CD14-positive monocyte (primary cell): ENCODE measurements at regions not wholly inside any gene's neighbourhood (a gene's known extent, or its start where the extent isn't known, plus 50 kb on each side); places are given as distances from the start of the nearest gene placed in this dataset.

Experiments used
- DNase-seq, 3 donors: peaks; one replicate each; pipeline ENCODE4 v3.0.0-alpha.2; 2011 to 2022
- H2AFZ ChIP-seq: 2 replicates; pipeline ENCODE4 v1.6.0; 2012; ENCODE audit warnings: mild to moderate bottlenecking, low read depth, low read length, inconsistent platforms; ENCODE audit not compliant: insufficient read depth, poor library complexity, severe bottlenecking
- H3K27ac ChIP-seq, 2 donors: 1 replicate in 1 of 2; 2 replicates in 1 of 2; pipeline ENCODE4 v1.5.1; 2012 to 2013; ENCODE audit warnings: low read length in 2 of 2, control low read depth in 1 of 2, inconsistent platforms in 1 of 2, low read depth in 1 of 2, mild to moderate bottlenecking in 1 of 2
- H3K27me3 ChIP-seq, 2 donors: one replicate each; pipeline versions ENCODE4 v1.6.0 to v1.6.1; 2011 to 2013; ENCODE audit warnings: low read length in 2 of 2; ENCODE audit not compliant: control insufficient read depth in 2 of 2, insufficient read depth in 2 of 2
- H3K36me3 ChIP-seq, 2 donors: replicated peaks in 1 of 2; 1 replicate in 1 of 2; 2 replicates in 1 of 2; pipeline versions ENCODE4 v1.5.1 to v1.6.1; 2012 to 2013; ENCODE audit warnings: low read length in 2 of 2, control low read depth in 1 of 2, inconsistent platforms in 1 of 2, mild to moderate bottlenecking in 1 of 2; ENCODE audit not compliant: insufficient read depth in 2 of 2, control insufficient read depth in 1 of 2
- H3K4me1 ChIP-seq, 2 donors: 1 replicate in 1 of 2; 2 replicates in 1 of 2; pipeline versions ENCODE4 v1.5.1 to v1.6.1; 2012 to 2013; ENCODE audit warnings: low read length in 2 of 2, control low read depth in 1 of 2, inconsistent platforms in 1 of 2, mild to moderate bottlenecking in 1 of 2, moderate library complexity in 1 of 2; ENCODE audit not compliant: insufficient read depth in 2 of 2, control insufficient read depth in 1 of 2
- H3K4me2 ChIP-seq: replicated peaks from 2 replicates; pipeline ENCODE3; 2012; ENCODE audit warnings: low read length, moderate library complexity, mild to moderate bottlenecking; ENCODE audit not compliant: poor library complexity, severe bottlenecking; ENCODE audit errors: extremely low read depth
- H3K4me3 ChIP-seq, 3 experiments: fragments of 200-600 bp in 1 of 3; sonication (generic) in 1 of 3; replicated peaks in 1 of 3; 1 replicate in 2 of 3; 2 replicates in 1 of 3; pipeline ENCODE4 v1.5.1; 2011 to 2013; ENCODE audit warnings: low read length in 3 of 3, mild to moderate bottlenecking in 3 of 3, control low read depth in 2 of 3, low read depth in 2 of 3, inconsistent platforms in 1 of 3, moderate library complexity in 1 of 3
- H3K79me2 ChIP-seq: 2 replicates; pipeline ENCODE4 v1.6.0; 2012; ENCODE audit warnings: mild to moderate bottlenecking, control low read depth, inconsistent platforms, low read length, moderate library complexity; ENCODE audit not compliant: insufficient read depth
- H3K9ac ChIP-seq: 2 replicates; pipeline ENCODE4 v1.6.0; 2017; ENCODE audit warnings: low read length, mild to moderate bottlenecking; ENCODE audit not compliant: insufficient read depth, poor library complexity, severe bottlenecking
- H3K9me3 ChIP-seq, 2 donors: replicated peaks in 1 of 2; 1 replicate in 1 of 2; 2 replicates in 1 of 2; pipeline versions ENCODE4 v1.5.1 to v1.6.1; 2012 to 2013; ENCODE audit warnings: low read length in 2 of 2, control low read depth in 1 of 2; ENCODE audit not compliant: control insufficient read depth in 1 of 2, insufficient read depth in 1 of 2
- H4K20me1 ChIP-seq: 2 replicates; pipeline ENCODE4 v1.6.0; 2012; ENCODE audit warnings: mild to moderate bottlenecking, low read length, control low read depth, moderate library complexity; ENCODE audit not compliant: insufficient read depth
- H3K27ac Mint-ChIP-seq, 7 donors: one replicate each; pipeline ENCODE4 v1.8.0; 2020; ENCODE audit warnings: mild to moderate bottlenecking in 7 of 7, mixed read lengths in 7 of 7, moderate library complexity in 6 of 7, inconsistent platforms in 2 of 7
- H3K27me3 Mint-ChIP-seq, 3 donors: one replicate each; pipeline ENCODE4 v1.8.0; 2021 to 2022; ENCODE audit warnings: low read depth in 3 of 3, mild to moderate bottlenecking in 3 of 3, mixed read lengths in 3 of 3, moderate library complexity in 3 of 3, inconsistent platforms in 1 of 3
- H3K36me3 Mint-ChIP-seq, 2 donors: one replicate each; pipeline ENCODE4 v1.8.0; 2020; ENCODE audit warnings: mixed read lengths in 2 of 2, inconsistent platforms in 1 of 2, mild to moderate bottlenecking in 1 of 2
- H3K4me1 Mint-ChIP-seq: one replicate; pipeline ENCODE4 v1.8.0; 2020; ENCODE audit warnings: mild to moderate bottlenecking, mixed read lengths
- H3K4me3 Mint-ChIP-seq, 2 donors: one replicate each; pipeline ENCODE4 v1.8.0; 2020; ENCODE audit warnings: mild to moderate bottlenecking in 2 of 2, mixed read lengths in 2 of 2, moderate library complexity in 1 of 2
- H3K9me3 Mint-ChIP-seq, 7 donors: one replicate each; pipeline ENCODE4 v1.8.0; 2020 to 2022; ENCODE audit warnings: mixed read lengths in 7 of 7, mild to moderate bottlenecking in 6 of 7, moderate library complexity in 6 of 7, inconsistent platforms in 2 of 7
- WGBS: methylation state at CpG from one replicate; pipeline ENCODE4 v1.1.5; 2013; ENCODE audit warnings: missing lambda C conversion rate; ENCODE audit not compliant: insufficient coverage; 5-methylcytosine and 5-hydroxymethylcytosine counted together
- intact Hi-C, 2 donors: fragments of 100-400 bp; cut with micrococcal nuclease; formaldehyde crosslinking; loops; one replicate each; pipeline versions ENCODE4 v1.15.0 to v1.15.1; 2023
- TF ChIP-seq, protein P1 (sequence below): fragments of 200-600 bp; IDR thresholded peaks from one replicate; pipeline ENCODE4 v1.8.0; 2022; ENCODE audit warnings: antibody characterized with exemption, mild to moderate bottlenecking

DNA sequence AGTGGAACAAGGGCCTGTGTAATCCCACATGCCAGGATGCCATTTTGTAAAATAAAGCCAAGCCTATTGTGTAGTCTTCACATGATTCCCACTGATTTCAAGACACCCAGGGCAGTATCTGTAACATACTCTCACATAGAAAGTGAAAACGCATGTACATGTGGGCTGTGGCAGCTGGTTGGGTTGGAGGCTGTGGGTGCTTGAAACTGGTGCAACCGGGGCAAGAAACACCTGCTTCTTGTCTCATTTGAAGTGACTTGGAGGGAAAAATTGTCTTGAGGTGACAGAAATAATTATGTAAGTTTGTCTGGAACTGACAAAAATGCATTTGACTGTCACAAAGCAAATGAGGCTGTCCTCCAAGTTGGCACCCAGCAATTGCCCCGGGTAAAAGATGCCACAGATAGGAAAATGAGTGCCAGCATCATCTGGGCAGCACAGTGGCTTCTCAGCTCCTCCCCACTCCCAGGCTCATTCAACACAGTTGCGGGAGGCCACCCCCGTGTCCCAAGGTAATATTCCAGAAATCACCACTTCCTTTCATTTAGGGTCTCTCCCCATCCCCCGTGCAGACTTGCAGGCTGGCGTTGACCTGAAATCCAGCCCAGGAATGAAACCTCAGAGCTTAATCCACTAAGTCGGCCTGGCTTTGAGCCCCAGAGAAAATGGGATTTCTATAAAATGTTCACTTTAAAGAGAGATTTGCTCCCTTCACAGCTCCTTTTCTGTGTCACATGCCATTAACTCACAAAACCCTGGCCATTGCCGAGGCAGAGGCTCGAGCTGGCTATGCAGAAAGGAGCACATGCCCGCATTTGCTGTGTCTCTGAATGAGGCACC is 293.9 kb upstream of the PARD3B start:
- H3K27ac ChIP-seq: no peak overlapping the region
- Mint-ChIP-seq H3K4me1 (peaks cover 12% of the 10 kb centered on the region), H3K27ac (no peak overlapping the region), H3K9me3 (no peaks in the 10 kb centered on the region), H3K4me3 (no peak overlapping the region), H3K27me3 (peaks cover 0 to 2% (median 0%) of the 10 kb centered on the region in 3 donors), H3K36me3 (no peaks in the 10 kb centered on the region)
- H3K4me1 ChIP-seq: peaks cover 14 to 18% of the 10 kb centered on the region in 2 donors
- H3K79me2 ChIP-seq: no peaks in the 10 kb centered on the region
- DNase-seq: no peak
- TF ChIP-seq, protein P1, sequence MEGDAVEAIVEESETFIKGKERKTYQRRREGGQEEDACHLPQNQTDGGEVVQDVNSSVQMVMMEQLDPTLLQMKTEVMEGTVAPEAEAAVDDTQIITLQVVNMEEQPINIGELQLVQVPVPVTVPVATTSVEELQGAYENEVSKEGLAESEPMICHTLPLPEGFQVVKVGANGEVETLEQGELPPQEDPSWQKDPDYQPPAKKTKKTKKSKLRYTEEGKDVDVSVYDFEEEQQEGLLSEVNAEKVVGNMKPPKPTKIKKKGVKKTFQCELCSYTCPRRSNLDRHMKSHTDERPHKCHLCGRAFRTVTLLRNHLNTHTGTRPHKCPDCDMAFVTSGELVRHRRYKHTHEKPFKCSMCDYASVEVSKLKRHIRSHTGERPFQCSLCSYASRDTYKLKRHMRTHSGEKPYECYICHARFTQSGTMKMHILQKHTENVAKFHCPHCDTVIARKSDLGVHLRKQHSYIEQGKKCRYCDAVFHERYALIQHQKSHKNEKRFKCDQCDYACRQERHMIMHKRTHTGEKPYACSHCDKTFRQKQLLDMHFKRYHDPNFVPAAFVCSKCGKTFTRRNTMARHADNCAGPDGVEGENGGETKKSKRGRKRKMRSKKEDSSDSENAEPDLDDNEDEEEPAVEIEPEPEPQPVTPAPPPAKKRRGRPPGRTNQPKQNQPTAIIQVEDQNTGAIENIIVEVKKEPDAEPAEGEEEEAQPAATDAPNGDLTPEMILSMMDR: no peak
- H4K20me1 ChIP-seq: no peaks in the 10 kb centered on the region
- no peak overlapping the region for H2AFZ ChIP-seq
- H3K27me3 ChIP-seq: no peaks in the 10 kb centered on the region
- no peak overlapping the region for H3K4me3 ChIP-seq
- no peak overlapping the region for H3K4me2 ChIP-seq
- H3K9me3 ChIP-seq: no peaks in the 10 kb centered on the region
- 85% methylated on average over 9 of the region's 11 CpGs for WGBS
- no peaks in the 10 kb centered on the region for H3K36me3 ChIP-seq
- intact Hi-C loops: no loop called here
- no peak overlapping the region for H3K9ac ChIP-seq

DNA sequence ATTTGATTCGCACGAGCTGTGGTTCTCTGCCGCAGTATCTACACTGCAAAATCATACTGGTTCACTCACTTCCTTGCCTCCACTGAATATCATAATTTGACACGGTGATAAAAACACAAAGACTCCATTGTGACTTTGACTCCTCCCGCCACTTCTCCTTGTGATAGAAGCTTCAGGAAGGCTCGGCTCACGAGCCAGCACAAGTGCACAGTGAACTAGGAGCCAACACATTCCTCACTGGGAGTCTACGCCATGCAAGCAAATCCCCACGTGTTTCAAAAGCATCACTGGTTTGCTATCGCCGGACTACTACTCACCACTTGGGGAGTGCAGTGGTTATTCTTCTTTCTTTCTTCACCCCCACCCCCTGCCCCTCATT is 293.3 kb upstream of the PARD3B start:
- intact Hi-C loops: no loop called here
- Histone ChIP-seq H3K27ac (no peak overlapping the region), H3K9ac (no peak overlapping the region), H3K4me2 (no peak overlapping the region), H4K20me1 (no peaks in the 10 kb centered on the region), H3K36me3 (no peaks in the 10 kb centered on the region), H3K9me3 (no peaks in the 10 kb centered on the region), H3K27me3 (no peaks in the 10 kb centered on the region), H3K4me3 (no peak overlapping the region), H3K4me1 (peaks cover 19 to 24% of the 10 kb centered on the region in 2 donors), H2AFZ (no peak overlapping the region), H3K79me2 (no peaks in the 10 kb centered on the region)
- no peak overlapping the region for H3K27ac Mint-ChIP-seq
- H3K27me3 Mint-ChIP-seq: peaks cover 0 to 5% (median 0%) of the 10 kb centered on the region in 3 donors
- DNase-seq: no peak
- TF ChIP-seq, protein P1: no peak
- H3K9me3 Mint-ChIP-seq: no peaks in the 10 kb centered on the region
- H3K36me3 Mint-ChIP-seq: no peaks in the 10 kb centered on the region
- peaks cover 18% of the 10 kb centered on the region for H3K4me1 Mint-ChIP-seq
- no peak overlapping the region for H3K4me3 Mint-ChIP-seq
- WGBS: 85% methylated on average over 10 of the region's 11 CpGs
